ENCODE measurements at regions not wholly inside any gene's neighbourhood (a gene's known extent, or its start where the extent isn't known, plus 50 kb on each side); places are given as distances from the start of the nearest gene placed in this dataset.

- ChIA-PET CTCF (ENCODE audit: unreplicated experiment) (no interaction called here), POLR2A (no interaction called here)
- intact Hi-C loops (cut with micrococcal nuclease; ENCODE audit: unreplicated experiment), result no loop called here
- no TSS peak for BruUV-seq (replicated peaks)
- Histone ChIP-seq H4K20me1 (ENCODE audit: insufficient read depth, low read length) (no peaks in the 10 kb centered on the region), H3K27ac (ENCODE audit: low read depth, low read length, poor library complexity, severe bottlenecking) (no peak overlapping the region), H3K36me3 (ENCODE audit: insufficient read depth, low read length) (no peaks in the 10 kb centered on the region), H3K79me2 (ENCODE audit: insufficient read depth, low read depth, low read length) (no peaks in the 10 kb centered on the region), H2AFZ (ENCODE audit: low read length) (no peak overlapping the region), H3K4me3 (ENCODE audit: low read depth, low read length, poor library complexity, severe bottlenecking) (no peak overlapping the region), H3K4me2 (ENCODE audit: low read length) (no peak overlapping the region), H3K9me3 (ENCODE audit: low read length) (no peaks in the 10 kb centered on the region), H3K4me1 (ENCODE audit: insufficient read depth, low read length, poor library complexity, severe bottlenecking) (no peaks in the 10 kb centered on the region), H3K9me2 (ENCODE audit: insufficient read depth, low read length) (no peaks in the 10 kb centered on the region)
- TF ChIP-seq EZH2phosphoT487 (IDR thresholded peaks at IDR 0.05; ENCODE audit: borderline replicate concordance, low read depth, low read length), result no peak
- TF ChIP-seq, protein P1, sequence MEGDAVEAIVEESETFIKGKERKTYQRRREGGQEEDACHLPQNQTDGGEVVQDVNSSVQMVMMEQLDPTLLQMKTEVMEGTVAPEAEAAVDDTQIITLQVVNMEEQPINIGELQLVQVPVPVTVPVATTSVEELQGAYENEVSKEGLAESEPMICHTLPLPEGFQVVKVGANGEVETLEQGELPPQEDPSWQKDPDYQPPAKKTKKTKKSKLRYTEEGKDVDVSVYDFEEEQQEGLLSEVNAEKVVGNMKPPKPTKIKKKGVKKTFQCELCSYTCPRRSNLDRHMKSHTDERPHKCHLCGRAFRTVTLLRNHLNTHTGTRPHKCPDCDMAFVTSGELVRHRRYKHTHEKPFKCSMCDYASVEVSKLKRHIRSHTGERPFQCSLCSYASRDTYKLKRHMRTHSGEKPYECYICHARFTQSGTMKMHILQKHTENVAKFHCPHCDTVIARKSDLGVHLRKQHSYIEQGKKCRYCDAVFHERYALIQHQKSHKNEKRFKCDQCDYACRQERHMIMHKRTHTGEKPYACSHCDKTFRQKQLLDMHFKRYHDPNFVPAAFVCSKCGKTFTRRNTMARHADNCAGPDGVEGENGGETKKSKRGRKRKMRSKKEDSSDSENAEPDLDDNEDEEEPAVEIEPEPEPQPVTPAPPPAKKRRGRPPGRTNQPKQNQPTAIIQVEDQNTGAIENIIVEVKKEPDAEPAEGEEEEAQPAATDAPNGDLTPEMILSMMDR (conservative IDR thresholded peaks at IDR 0.05; ENCODE audit: low read length), result no peak
- no peak for DNase-seq (ENCODE audit: low spot score)
These were observed 855.6 kb downstream of the TBC1D32 start for GRCh38 chr6:120478650-120479049.

GRCh38 chr6:120473804-120474203 is 860.5 kb downstream of the TBC1D32 start:
- no peak overlapping the region for H3K27ac ChIP-seq (ENCODE audit: low read depth, low read length, poor library complexity, severe bottlenecking)
- DNase-seq (ENCODE audit: low spot score), result no peak
- ChIA-PET POLR2A (interaction anchor here (0.9 kb wide), 1 partner anchor 39 kb away, joined by 3 read pairs; no protein-coding TSS in a partner anchor), CTCF (ENCODE audit: unreplicated experiment) (no interaction called here)
- no peaks in the 10 kb centered on the region for H3K79me2 ChIP-seq (ENCODE audit: insufficient read depth, low read depth, low read length)
- no peaks in the 10 kb centered on the region for H4K20me1 ChIP-seq (ENCODE audit: insufficient read depth, low read length)
- no peak overlapping the region for H2AFZ ChIP-seq (ENCODE audit: low read length)
- intact Hi-C loops (cut with micrococcal nuclease; ENCODE audit: unreplicated experiment), result no loop called here
- H3K9me3 ChIP-seq (ENCODE audit: low read length), result no peaks in the 10 kb centered on the region
- H3K36me3 ChIP-seq (ENCODE audit: insufficient read depth, low read length), result no peaks in the 10 kb centered on the region
- H3K9me2 ChIP-seq (ENCODE audit: insufficient read depth, low read length), result no peaks in the 10 kb centered on the region
- H3K4me1 ChIP-seq (ENCODE audit: insufficient read depth, low read length, poor library complexity, severe bottlenecking), result no peaks in the 10 kb centered on the region
- TF ChIP-seq, protein P1 (conservative IDR thresholded peaks at IDR 0.05; ENCODE audit: low read length), result no peak
- no peak for TF ChIP-seq EZH2phosphoT487 (IDR thresholded peaks at IDR 0.05; ENCODE audit: borderline replicate concordance, low read depth, low read length)
- no peak overlapping the region for H3K4me3 ChIP-seq (ENCODE audit: low read depth, low read length, poor library complexity, severe bottlenecking)
- BruUV-seq (replicated peaks), result no TSS peak
- no peak overlapping the region for H3K4me2 ChIP-seq (ENCODE audit: low read length)

DNA sequence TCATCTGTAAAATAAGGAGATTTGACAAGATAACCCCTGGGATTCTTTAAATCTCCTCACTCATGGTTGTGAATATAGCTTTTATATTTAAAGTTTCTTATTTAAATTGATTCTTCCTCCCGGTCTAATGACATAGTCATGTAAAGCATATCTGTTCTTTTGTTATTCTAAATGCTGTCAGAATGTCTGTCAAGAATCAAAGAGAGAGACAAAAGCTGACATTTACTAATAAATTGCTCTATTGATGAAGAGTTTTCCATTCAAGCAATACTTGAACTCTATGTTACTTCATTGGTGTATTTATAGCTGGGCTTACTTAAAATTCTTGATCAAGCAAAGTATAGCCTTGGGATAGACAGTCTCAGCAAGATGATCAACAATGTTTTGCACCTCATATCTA is 865.8 kb downstream of the TBC1D32 start:
- POLR2A ChIA-PET, result interaction anchor here (0.6 to 0.8 kb wide), 2 partner anchors 17 to 195 kb away, joined by 3 read pairs; no protein-coding TSS in a partner anchor

More for the DNA sequence above, 865.8 kb downstream of the TBC1D32 start:
- Histone ChIP-seq H3K27ac (ENCODE audit: low read depth, low read length, poor library complexity, severe bottlenecking) (no peak overlapping the region), H3K4me3 (ENCODE audit: low read depth, low read length, poor library complexity, severe bottlenecking) (no peak overlapping the region), H3K9me3 (ENCODE audit: low read length) (no peaks in the 10 kb centered on the region), H2AFZ (ENCODE audit: low read length) (no peak overlapping the region), H3K79me2 (ENCODE audit: insufficient read depth, low read depth, low read length) (no peaks in the 10 kb centered on the region), H3K36me3 (ENCODE audit: insufficient read depth, low read length) (no peaks in the 10 kb centered on the region), H3K4me1 (ENCODE audit: insufficient read depth, low read length, poor library complexity, severe bottlenecking) (no peaks in the 10 kb centered on the region), H3K4me2 (ENCODE audit: low read length) (no peak overlapping the region), H4K20me1 (ENCODE audit: insufficient read depth, low read length) (no peaks in the 10 kb centered on the region), H3K9me2 (ENCODE audit: insufficient read depth, low read length) (no peaks in the 10 kb centered on the region)
- no TSS peak for BruUV-seq (replicated peaks)
- TF ChIP-seq, protein P1 (conservative IDR thresholded peaks at IDR 0.05; ENCODE audit: low read length), result no peak
- no peak for TF ChIP-seq EZH2phosphoT487 (IDR thresholded peaks at IDR 0.05; ENCODE audit: borderline replicate concordance, low read depth, low read length)
- intact Hi-C loops (cut with micrococcal nuclease; ENCODE audit: unreplicated experiment), result no loop called here
- CTCF ChIA-PET (ENCODE audit: unreplicated experiment), result no interaction called here
- no peak for DNase-seq (ENCODE audit: low spot score)
